ENCODE measurements at regions not wholly inside any gene's neighbourhood (a gene's known extent, or its start where the extent isn't known, plus 50 kb on each side); places are given as distances from the start of the nearest gene placed in this dataset.

- TF ChIP-seq YY1 (IDR thresholded peaks at IDR 0.05; ENCODE audit: insufficient read depth, insufficient replicate concordance, low read depth, low read length): no peak
- no peak for TF ChIP-seq TAF15 (IDR thresholded peaks at IDR 0.05; ENCODE audit: low read depth, low read length, poor library complexity, severe bottlenecking)
- no peak for TF ChIP-seq ZNF784 (CRISPR knock-in tag; IDR thresholded peaks at IDR 0.05; ENCODE audit: borderline replicate concordance)
- no peak for TF ChIP-seq RBFOX2 (IDR thresholded peaks at IDR 0.05; ENCODE audit: low read depth, low read length)
- no peak for TF ChIP-seq POLR2AphosphoS5 (IDR thresholded peaks at IDR 0.05; ENCODE audit: low read depth, low read length)
- no peak for TF ChIP-seq HDAC6 (IDR thresholded peaks at IDR 0.05; ENCODE audit: low read depth, low read length)
- no peak for TF ChIP-seq RELA (CRISPR knock-in tag; IDR thresholded peaks at IDR 0.05)
- TF ChIP-seq DNMT1 (CRISPR knock-in tag; IDR thresholded peaks at IDR 0.05): no peak
- TF ChIP-seq FOXP1 (IDR thresholded peaks at IDR 0.05): no peak
- no peak for TF ChIP-seq FOXP1 (CRISPR knock-in tag; IDR thresholded peaks at IDR 0.05)
- TF ChIP-seq EZH2 (conservative IDR thresholded peaks at IDR 0.05; ENCODE audit: low read depth, low read length): no peak
- TF ChIP-seq CTCF (CRISPR knock-in tag; IDR thresholded peaks at IDR 0.05): no peak
- no peak for TF ChIP-seq JUN (CRISPR knock-in tag; IDR thresholded peaks at IDR 0.05)
- no peak for TF ChIP-seq KLF11 (CRISPR knock-in tag; IDR thresholded peaks at IDR 0.05)
- TF ChIP-seq HBP1 (CRISPR knock-in tag; IDR thresholded peaks at IDR 0.05; ENCODE audit: low read depth): no peak
These were observed 352.0 kb upstream of the KAZN start for GRCh38 chr1:14246471-14246870.
